Thyroid gland (tissue), 4 donors: ENCODE measurements at regions not wholly inside any gene's neighbourhood (a gene's known extent, or its start where the extent isn't known, plus 50 kb on each side); places are given as distances from the start of the nearest gene placed in this dataset.

Source experiments
- DNase-seq, 2 donors: peaks; one replicate each; pipeline ENCODE4 v3.0.0-alpha.2; 2019
- H3K27ac ChIP-seq, 3 donors: fragments of 200-600 bp; sonication (generic); 1 replicate in 2 of 3; 2 replicates in 1 of 3; pipeline ENCODE4 v1.5.1; 2016 to 2019; ENCODE audit warnings: mild to moderate bottlenecking in 1 of 3, moderate library complexity in 1 of 3
- H3K27me3 ChIP-seq: fragments of 200-600 bp; sonication (generic); one replicate; pipeline ENCODE4 v1.5.1; 2019
- H3K36me3 ChIP-seq, 2 donors: fragments of 200-600 bp; sonication (generic); one replicate each; pipeline ENCODE4 v1.5.1; 2016 to 2019
- H3K4me1 ChIP-seq, 2 donors: fragments of 200-600 bp; sonication (generic); one replicate each; pipeline ENCODE4 v1.5.1; 2017 to 2019
- H3K4me3 ChIP-seq, 3 donors: fragments of 200-600 bp; sonication (generic); replicated peaks in 1 of 3; 1 replicate in 2 of 3; 2 replicates in 1 of 3; pipeline ENCODE4 v1.5.1; 2016; ENCODE audit warnings: mild to moderate bottlenecking in 1 of 3
- H3K9me3 ChIP-seq: fragments of 200-600 bp; sonication (generic); one replicate; pipeline ENCODE4 v1.5.1; 2017
- CTCF ChIP-seq, 6 experiments: fragments of 200-600 bp in 3 of 6; fragments of 450-650 bp in 3 of 6; sonication (generic) in 3 of 6; IDR thresholded peaks; one replicate each; pipeline ENCODE4 v1.5.1; 2016 to 2019; ENCODE audit warnings: antibody characterized with exemption in 6 of 6, mild to moderate bottlenecking in 2 of 6, inconsistent platforms in 1 of 6, moderate library complexity in 1 of 6
- POLR2A ChIP-seq, 2 donors: fragments of 450-650 bp; IDR thresholded peaks; one replicate each; pipeline ENCODE4 v1.6.1; 2017; ENCODE audit warnings: antibody characterized with exemption in 2 of 2, mild to moderate bottlenecking in 2 of 2, moderate library complexity in 1 of 2
- WGBS, 2 donors: methylation state at CpG; one replicate each; pipeline ENCODE4 v1.1.5; 2017; 5-methylcytosine and 5-hydroxymethylcytosine counted together
- intact Hi-C: fragments of 100-400 bp; cut with DNase I; formaldehyde crosslinking; loops from one replicate; pipeline ENCODE4 v1.15.1; 2023

- Histone ChIP-seq H3K27ac (no peak overlapping the region), H3K9me3 (no peaks in the 10 kb centered on the region), H3K4me3 (no peak overlapping the region), H3K27me3 (no peaks in the 10 kb centered on the region), H3K4me1 (no peaks in the 10 kb centered on the region), H3K36me3 (no peaks in the 10 kb centered on the region)
- intact Hi-C loops, result no loop called here
- no peak for DNase-seq
- 86 to 94% methylated on average over 6 of the region's 6 CpGs for WGBS, 2 donors
- TF ChIP-seq POLR2A (IDR thresholded peaks at IDR 0.05) (no peak), CTCF (IDR thresholded peaks at IDR 0.05) (no peak)
These were observed 111.3 kb upstream of the EDNRB start for GRCh38 chr13:78029901-78030300.

- WGBS, 2 donors, result 89 to 95% methylated on average over 1 of the region's 1 CpG
- no peak for DNase-seq
- TF ChIP-seq CTCF (IDR thresholded peaks at IDR 0.05) (no peak), POLR2A (IDR thresholded peaks at IDR 0.05) (no peak)
- no peak overlapping the region for H3K4me3 ChIP-seq
- H3K9me3 ChIP-seq, result no peaks in the 10 kb centered on the region
- H3K36me3 ChIP-seq, result no peaks in the 10 kb centered on the region
- intact Hi-C loops, result no loop called here
- H3K27me3 ChIP-seq, result no peaks in the 10 kb centered on the region
- no peaks in the 10 kb centered on the region for H3K4me1 ChIP-seq
- H3K27ac ChIP-seq, result no peak overlapping the region
These were observed 110.3 kb upstream of the EDNRB start for GRCh38 chr13:78028960-78029359.

- TF ChIP-seq POLR2A (IDR thresholded peaks at IDR 0.05) (no peak), CTCF (IDR thresholded peaks at IDR 0.05) (no peak)
- H3K4me3 ChIP-seq, result no peak overlapping the region
- no peak overlapping the region for H3K27ac ChIP-seq
- H3K27me3 ChIP-seq, result no peaks in the 10 kb centered on the region
- no peaks in the 10 kb centered on the region for H3K4me1 ChIP-seq
- DNase-seq, result no peak
- H3K36me3 ChIP-seq, result no peaks in the 10 kb centered on the region
- intact Hi-C loops, result no loop called here
- H3K9me3 ChIP-seq, result no peaks in the 10 kb centered on the region
These were observed 106.4 kb upstream of the EDNRB start for GRCh38 chr13:78024996-78025395.

GRCh38 chr13:78022164-78022877 lies 103.7 kb upstream of the EDNRB start:
- Histone ChIP-seq H3K36me3 (no peaks in the 10 kb centered on the region), H3K27ac (no peak overlapping the region), H3K9me3 (no peaks in the 10 kb centered on the region), H3K27me3 (no peaks in the 10 kb centered on the region), H3K4me1 (no peaks in the 10 kb centered on the region), H3K4me3 (no peak overlapping the region)
- no peak for TF ChIP-seq CTCF (IDR thresholded peaks at IDR 0.05)
- TF ChIP-seq POLR2A (IDR thresholded peaks at IDR 0.05), result no peak
- intact Hi-C loops, result no loop called here
- WGBS, 2 donors, result 83 to 86% methylated on average over 2 of the region's 2 CpGs
- DNase-seq, result peak in 1 of 2 donors; percentile 3

GRCh38 chr13:78020861-78021260 lies 102.2 kb upstream of the EDNRB start:
- intact Hi-C loops, result no loop called here
- Histone ChIP-seq H3K36me3 (no peaks in the 10 kb centered on the region), H3K27ac (no peak overlapping the region), H3K9me3 (no peaks in the 10 kb centered on the region), H3K4me1 (no peaks in the 10 kb centered on the region), H3K4me3 (no peak overlapping the region), H3K27me3 (no peaks in the 10 kb centered on the region)
- TF ChIP-seq POLR2A (IDR thresholded peaks at IDR 0.05) (no peak), CTCF (IDR thresholded peaks at IDR 0.05) (no peak)
- no peak for DNase-seq
- 58% methylated on average over 7 of the region's 7 CpGs for WGBS, 2 donors
